22Rv1 (cell line): ENCODE measurements at regions not wholly inside any gene's neighbourhood (a gene's known extent, or its start where the extent isn't known, plus 50 kb on each side); places are given as distances from the start of the nearest gene placed in this dataset.

ENCODE experiments used
- H3K27ac ChIP-seq: fragments of 450-650 bp; 2 replicates; pipeline ENCODE4 v1.5.1; 2017
- CTCF ChIP-seq: fragments of 450-650 bp; IDR thresholded peaks from 2 replicates; pipeline ENCODE4 v1.5.1; 2017; ENCODE audit warnings: mild to moderate bottlenecking
- ZFX ChIP-seq: fragments of 450-650 bp; IDR thresholded peaks from 2 replicates; pipeline ENCODE4 v1.6.1; 2017; ENCODE audit warnings: antibody characterized with exemption, borderline replicate concordance

GRCh38 chr2:172231508-172231907 lies 128.8 kb upstream of the DLX2 start:
- no peak overlapping the region for H3K27ac ChIP-seq
- TF ChIP-seq CTCF: no peak
- TF ChIP-seq ZFX: no peak

GRCh38 chr2:172232708-172233396 lies 130.2 kb upstream of the DLX2 start:
- no peak overlapping the region for H3K27ac ChIP-seq
- TF ChIP-seq CTCF (no peak), ZFX (no peak)

- TF ChIP-seq CTCF (no peak), ZFX (no peak)
- no peak overlapping the region for H3K27ac ChIP-seq
These were observed 131.5 kb upstream of the DLX2 start for GRCh38 chr2:172233987-172234715.

- TF ChIP-seq CTCF (no peak), ZFX (no peak)
- H3K27ac ChIP-seq: no peak overlapping the region
These were observed 132.3 kb upstream of the DLX2 start for GRCh38 chr2:172234716-172235691.

GRCh38 chr2:172239944-172240590 lies 137.4 kb upstream of the DLX2 start:
- H3K27ac ChIP-seq: no peak overlapping the region
- TF ChIP-seq CTCF: no peak
- no peak for TF ChIP-seq ZFX

- TF ChIP-seq ZFX (no peak), CTCF (no peak)
- no peak overlapping the region for H3K27ac ChIP-seq
These were observed 138.5 kb upstream of the DLX2 start for GRCh38 chr2:172241222-172241621.
